Breast epithelium (tissue), 4 donors: ENCODE measurements at regions not wholly inside any gene's neighbourhood (a gene's known extent, or its start where the extent isn't known, plus 50 kb on each side); places are given as distances from the start of the nearest gene placed in this dataset.
A peak's percentile ranks its signal among the peaks of the same experiment; 100 is the strongest.

Experiments used
- DNase-seq, 2 donors: peaks; one replicate each; pipeline ENCODE4 v3.0.0-alpha.2; 2019; ENCODE audit warnings: low spot score in 2 of 2
- H3K27ac ChIP-seq, 2 donors: fragments of 200-600 bp; sonication (generic) in 1 of 2; one replicate each; pipeline ENCODE4 v1.5.1; 2016 to 2019; ENCODE audit warnings: mild to moderate bottlenecking in 1 of 2
- H3K27me3 ChIP-seq, 2 donors: fragments of 200-600 bp; sonication (generic) in 1 of 2; one replicate each; pipeline versions ENCODE4 v1.5.1 to v1.6.0; 2017 to 2019; ENCODE audit warnings: control low read depth in 1 of 2, mild to moderate bottlenecking in 1 of 2
- H3K36me3 ChIP-seq: fragments of 200-600 bp; one replicate; pipeline ENCODE4 v1.5.1; 2019
- H3K4me1 ChIP-seq, 2 donors: fragments of 200-600 bp; sonication (generic); one replicate each; pipeline ENCODE4 v1.5.1; 2016 to 2019; ENCODE audit warnings: control low read depth in 1 of 2
- H3K4me3 ChIP-seq, 3 donors: fragments of 200-600 bp; sonication (generic); 1 replicate in 2 of 3; 2 replicates in 1 of 3; pipeline ENCODE4 v1.5.1; 2016 to 2019; ENCODE audit warnings: mild to moderate bottlenecking in 3 of 3, moderate library complexity in 2 of 3
- H3K9me3 ChIP-seq, 2 donors: fragments of 200-600 bp; sonication (generic) in 1 of 2; one replicate each; pipeline ENCODE4 v1.5.1; 2016 to 2019; ENCODE audit warnings: control low read depth in 1 of 2
- POLR2A ChIP-seq: fragments of 450-650 bp; IDR thresholded peaks from one replicate; pipeline ENCODE4 v1.6.1; 2016; ENCODE audit warnings: antibody characterized with exemption, mild to moderate bottlenecking, moderate library complexity
- POLR2AphosphoS5 ChIP-seq, 3 donors: sonication (generic); formaldehyde crosslinking; IDR thresholded peaks; one replicate each; pipeline ENCODE4 v1.6.1; 2017; ENCODE audit warnings: antibody characterized with exemption in 3 of 3
- intact Hi-C: fragments of 100-400 bp; cut with DNase I; formaldehyde crosslinking; loops from one replicate; pipeline ENCODE4 v1.15.1; 2023; ENCODE audit warnings: low total_unique reads
- TF ChIP-seq, protein P1 (sequence below), 3 donors: fragments of 450-650 bp; IDR thresholded peaks; one replicate each; pipeline ENCODE4 v1.5.1; 2016 to 2017; ENCODE audit warnings: antibody characterized with exemption in 3 of 3, mild to moderate bottlenecking in 3 of 3, moderate library complexity in 3 of 3

DNA sequence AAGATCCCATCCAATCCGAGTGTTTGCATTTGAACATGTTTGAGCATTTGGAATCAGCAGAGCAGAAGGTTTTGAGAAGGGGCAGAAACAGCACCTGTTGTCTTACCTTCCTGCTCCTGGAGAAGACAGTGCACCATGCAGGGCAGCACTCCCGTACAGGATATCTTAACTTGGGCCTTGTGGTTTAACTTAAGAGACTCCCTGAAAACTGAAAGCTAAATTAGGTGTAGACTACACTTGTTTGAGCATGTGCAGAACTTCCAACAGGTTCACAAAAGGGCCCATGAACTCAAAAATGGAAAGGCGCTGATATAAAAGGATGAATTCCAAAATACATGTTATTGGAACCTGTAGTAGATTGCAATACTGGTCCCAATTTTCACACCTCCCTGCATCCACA is 175.4 kb upstream of the PRICKLE2 start:
- no peak for DNase-seq
- Histone ChIP-seq H3K36me3 (no peaks in the 10 kb centered on the region), H3K4me1 (no peaks in the 10 kb centered on the region), H3K9me3 (no peaks in the 10 kb centered on the region), H3K27me3 (no peaks in the 10 kb centered on the region), H3K4me3 (no peak overlapping the region), H3K27ac (no peak overlapping the region)
- TF ChIP-seq POLR2A: no peak
- TF ChIP-seq POLR2AphosphoS5 (IDR thresholded peaks at IDR 0.05): no peak
- TF ChIP-seq, protein P1, sequence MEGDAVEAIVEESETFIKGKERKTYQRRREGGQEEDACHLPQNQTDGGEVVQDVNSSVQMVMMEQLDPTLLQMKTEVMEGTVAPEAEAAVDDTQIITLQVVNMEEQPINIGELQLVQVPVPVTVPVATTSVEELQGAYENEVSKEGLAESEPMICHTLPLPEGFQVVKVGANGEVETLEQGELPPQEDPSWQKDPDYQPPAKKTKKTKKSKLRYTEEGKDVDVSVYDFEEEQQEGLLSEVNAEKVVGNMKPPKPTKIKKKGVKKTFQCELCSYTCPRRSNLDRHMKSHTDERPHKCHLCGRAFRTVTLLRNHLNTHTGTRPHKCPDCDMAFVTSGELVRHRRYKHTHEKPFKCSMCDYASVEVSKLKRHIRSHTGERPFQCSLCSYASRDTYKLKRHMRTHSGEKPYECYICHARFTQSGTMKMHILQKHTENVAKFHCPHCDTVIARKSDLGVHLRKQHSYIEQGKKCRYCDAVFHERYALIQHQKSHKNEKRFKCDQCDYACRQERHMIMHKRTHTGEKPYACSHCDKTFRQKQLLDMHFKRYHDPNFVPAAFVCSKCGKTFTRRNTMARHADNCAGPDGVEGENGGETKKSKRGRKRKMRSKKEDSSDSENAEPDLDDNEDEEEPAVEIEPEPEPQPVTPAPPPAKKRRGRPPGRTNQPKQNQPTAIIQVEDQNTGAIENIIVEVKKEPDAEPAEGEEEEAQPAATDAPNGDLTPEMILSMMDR (IDR thresholded peaks at IDR 0.05): no peak
- intact Hi-C loops: no loop called here

DNA sequence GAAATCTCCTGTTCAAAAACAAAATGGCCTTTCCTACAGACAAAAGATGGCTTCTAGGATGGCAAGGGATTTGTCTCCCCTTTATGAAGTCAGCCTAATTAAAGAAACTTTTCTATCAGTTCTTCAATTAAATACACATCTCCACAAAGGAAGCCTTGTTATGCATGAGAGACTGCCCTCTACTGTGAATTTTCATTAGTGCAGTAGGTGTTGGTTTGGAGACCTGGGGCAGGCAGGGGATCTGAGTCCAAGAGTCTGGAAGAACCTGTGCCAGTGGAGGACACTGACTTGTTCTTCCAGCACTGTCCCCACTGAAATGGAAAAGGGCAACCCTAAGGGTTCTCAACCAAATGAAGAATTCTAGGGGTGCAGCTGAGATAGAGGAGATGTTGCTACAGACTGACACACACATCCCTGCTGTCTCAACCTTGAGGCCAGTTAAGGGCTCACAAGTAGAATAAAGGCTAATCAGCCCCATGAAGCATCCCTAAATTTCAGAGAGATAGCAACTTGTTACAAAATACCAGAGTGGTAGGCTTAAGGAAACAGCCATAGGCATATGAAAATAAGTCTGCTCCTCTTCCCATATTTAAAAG is 174.0 kb upstream of the PRICKLE2 start:
- no peak overlapping the region for H3K27ac ChIP-seq
- no peak overlapping the region for H3K4me3 ChIP-seq
- H3K4me1 ChIP-seq: no peaks in the 10 kb centered on the region
- H3K36me3 ChIP-seq: no peaks in the 10 kb centered on the region
- no peaks in the 10 kb centered on the region for H3K27me3 ChIP-seq
- peak in 1 of 2 donors; percentile 55 for DNase-seq
- intact Hi-C loops: loop anchor here (10.0 kb wide), 1 partner anchor 365 kb away; no protein-coding TSS in a partner anchor
- no peak for TF ChIP-seq POLR2AphosphoS5 (IDR thresholded peaks at IDR 0.05)
- TF ChIP-seq, protein P1 (IDR thresholded peaks at IDR 0.05): peak; percentile 60 to 82 (median 78)
- H3K9me3 ChIP-seq: no peaks in the 10 kb centered on the region

DNA sequence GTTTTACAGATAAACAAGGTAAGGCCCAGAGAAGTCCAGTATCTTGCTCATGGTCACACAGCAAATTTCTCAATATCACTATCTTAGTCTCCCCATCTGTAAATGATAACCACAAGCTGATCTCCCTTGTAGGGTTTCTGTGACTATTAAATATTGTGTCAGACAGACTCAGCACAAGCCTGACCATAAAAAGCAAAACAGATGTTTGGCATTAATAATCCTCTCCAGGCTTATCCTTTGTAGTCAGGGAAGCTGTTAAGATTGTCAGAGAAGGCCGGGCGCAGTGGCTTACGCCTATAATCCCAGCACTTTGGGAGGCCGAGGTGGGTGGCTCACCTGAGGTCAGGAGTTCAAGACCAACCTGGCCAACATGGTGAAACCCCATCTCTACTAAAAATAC is 173.2 kb upstream of the PRICKLE2 start:
- Histone ChIP-seq H3K27me3 (no peaks in the 10 kb centered on the region), H3K4me1 (no peaks in the 10 kb centered on the region), H3K36me3 (no peaks in the 10 kb centered on the region), H3K4me3 (no peak overlapping the region), H3K9me3 (no peaks in the 10 kb centered on the region), H3K27ac (peak overlapping the region in 1 of 2 donors; percentile 68)
- TF ChIP-seq, protein P1 (IDR thresholded peaks at IDR 0.05): no peak
- TF ChIP-seq POLR2AphosphoS5 (IDR thresholded peaks at IDR 0.05) (no peak), POLR2A (no peak)
- DNase-seq: no peak
- intact Hi-C loops: loop anchor here (10.0 kb wide), 1 partner anchor 364 kb away; no protein-coding TSS in a partner anchor

DNA sequence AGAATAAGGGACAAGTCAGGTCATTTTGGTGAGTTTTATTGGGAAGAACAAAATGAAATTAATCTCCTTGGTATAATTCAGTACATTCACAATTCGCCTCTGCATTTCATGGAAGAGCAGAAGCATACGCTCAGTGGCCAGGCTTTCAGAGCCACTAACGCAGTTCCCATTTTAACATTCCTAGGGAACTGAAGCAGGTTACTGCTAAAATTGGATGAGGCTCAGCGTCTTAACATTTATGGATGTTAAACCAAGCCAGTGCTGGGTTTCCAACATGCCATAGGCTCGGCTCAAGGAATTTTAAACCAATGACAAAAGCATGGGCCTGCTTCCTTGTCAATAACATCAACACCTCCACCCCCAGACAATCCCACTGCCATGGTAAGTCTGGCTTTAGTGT is 172.7 kb upstream of the PRICKLE2 start:
- no peaks in the 10 kb centered on the region for H3K4me1 ChIP-seq
- no peak for DNase-seq
- H3K4me3 ChIP-seq: no peak overlapping the region
- TF ChIP-seq POLR2AphosphoS5 (IDR thresholded peaks at IDR 0.05) (no peak), POLR2A (no peak)
- TF ChIP-seq, protein P1 (IDR thresholded peaks at IDR 0.05): no peak
- H3K27ac ChIP-seq: peak overlapping the region; percentile 2 to 68
- H3K9me3 ChIP-seq: no peaks in the 10 kb centered on the region
- H3K36me3 ChIP-seq: no peaks in the 10 kb centered on the region
- intact Hi-C loops: loop anchor here (10.0 kb wide), 1 partner anchor 363 kb away; no protein-coding TSS in a partner anchor
- no peaks in the 10 kb centered on the region for H3K27me3 ChIP-seq

DNA sequence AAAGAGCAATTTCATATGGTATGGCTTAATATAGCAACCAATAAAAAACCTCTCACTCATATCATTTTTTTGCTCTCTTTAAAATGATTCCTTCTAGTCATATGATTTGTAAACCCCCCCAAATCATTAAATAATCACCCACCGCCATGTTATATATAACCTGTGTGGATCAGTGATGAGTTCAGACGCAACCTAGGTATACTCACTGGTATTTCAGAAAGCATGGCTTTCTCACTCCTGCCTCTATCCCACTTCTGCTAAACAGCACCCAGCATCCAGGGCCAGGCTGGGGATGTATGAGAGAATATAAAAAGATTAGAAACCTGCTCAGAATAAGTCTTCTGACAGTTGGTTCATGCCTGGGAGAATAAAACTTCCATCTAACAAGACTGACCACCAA is 172.3 kb upstream of the PRICKLE2 start:
- no peak for TF ChIP-seq POLR2AphosphoS5 (IDR thresholded peaks at IDR 0.05)
- TF ChIP-seq POLR2A: no peak
- TF ChIP-seq, protein P1 (IDR thresholded peaks at IDR 0.05): no peak
- Histone ChIP-seq H3K4me1 (no peaks in the 10 kb centered on the region), H3K4me3 (no peak overlapping the region), H3K9me3 (no peaks in the 10 kb centered on the region), H3K36me3 (no peaks in the 10 kb centered on the region), H3K27me3 (no peaks in the 10 kb centered on the region), H3K27ac (peak overlapping the region in 1 of 2 donors; percentile 2)
- intact Hi-C loops: loop anchor here (10.0 kb wide), 1 partner anchor 363 kb away; no protein-coding TSS in a partner anchor
- no peak for DNase-seq
